Liver (tissue), 7 donors: ENCODE measurements at regions not wholly inside any gene's neighbourhood (a gene's known extent, or its start where the extent isn't known, plus 50 kb on each side); places are given as distances from the start of the nearest gene placed in this dataset.
A peak's percentile ranks its signal among the peaks of the same experiment; 100 is the strongest.
"Not testable (repeated sequence)": the region's sequence is repeated elsewhere in the genome, so short reads cannot be mapped to it uniquely, and the experiment has no call there.

ENCODE experiments used
- DNase-seq: peaks from one replicate; pipeline ENCODE4 v3.0.0-alpha.2; 2017; ENCODE audit warnings: low spot score
- H3K27ac ChIP-seq, 2 donors: one replicate each; pipeline ENCODE4 v1.7.0; 2013; ENCODE audit warnings: inconsistent platforms in 2 of 2, low read length in 2 of 2, control low read depth in 1 of 2, low read depth in 1 of 2, mild to moderate bottlenecking in 1 of 2
- H3K27me3 ChIP-seq, 4 donors: one replicate each; pipeline versions ENCODE4 v1.6.1 to v1.7.0; 2013; ENCODE audit warnings: low read length in 3 of 4, inconsistent platforms in 1 of 4, mild to moderate bottlenecking in 1 of 4, moderate library complexity in 1 of 4; ENCODE audit not compliant: control insufficient read depth in 4 of 4, insufficient read depth in 4 of 4
- H3K36me3 ChIP-seq, 4 donors: one replicate each; pipeline versions ENCODE4 v1.6.1 to v1.7.0; 2013; ENCODE audit warnings: low read length in 3 of 4, mild to moderate bottlenecking in 3 of 4, low read depth in 1 of 4, moderate library complexity in 1 of 4; ENCODE audit not compliant: control insufficient read depth in 4 of 4, insufficient read depth in 3 of 4
- H3K4me1 ChIP-seq, 4 donors: one replicate each; pipeline versions ENCODE4 v1.6.1 to v1.7.0; 2013; ENCODE audit warnings: low read length in 3 of 4, mild to moderate bottlenecking in 3 of 4, moderate library complexity in 1 of 4; ENCODE audit not compliant: control insufficient read depth in 4 of 4, insufficient read depth in 4 of 4
- H3K4me3 ChIP-seq, 3 donors: one replicate each; pipeline versions ENCODE4 v1.6.1 to v1.7.0; 2013; ENCODE audit warnings: low read length in 3 of 3, control low read depth in 1 of 3, low read depth in 1 of 3, mild to moderate bottlenecking in 1 of 3
- H3K9ac ChIP-seq, 2 donors: one replicate each; pipeline ENCODE4 v1.7.0; 2013; ENCODE audit warnings: low read length in 2 of 2, mild to moderate bottlenecking in 2 of 2, moderate library complexity in 2 of 2, control low read depth in 1 of 2, low read depth in 1 of 2
- H3K9me3 ChIP-seq, 4 donors: one replicate each; pipeline versions ENCODE4 v1.6.1 to v1.7.0; 2013; ENCODE audit warnings: low read length in 3 of 4; ENCODE audit not compliant: control insufficient read depth in 4 of 4
- FOXA1 ChIP-seq: IDR thresholded peaks from 2 replicates; pipeline ENCODE4 v1.6.1; 2016; ENCODE audit warnings: antibody characterized with exemption
- JUND ChIP-seq, 2 donors: IDR thresholded peaks; 2 replicates each; pipeline ENCODE4 v1.6.1; 2016; ENCODE audit warnings: antibody characterized with exemption in 2 of 2
- NR2F2 ChIP-seq: IDR thresholded peaks from 2 replicates; pipeline ENCODE4 v1.6.1; 2016; ENCODE audit warnings: antibody characterized with exemption
- RXRA ChIP-seq, 2 donors: IDR thresholded peaks; 2 replicates each; pipeline ENCODE4 v1.6.1; 2017 to 2018; ENCODE audit warnings: antibody characterized with exemption in 2 of 2, mild to moderate bottlenecking in 1 of 2
- SP1 ChIP-seq: IDR thresholded peaks from 2 replicates; pipeline ENCODE4 v1.6.1; 2018; ENCODE audit warnings: antibody characterized with exemption, mild to moderate bottlenecking
- WGBS: extraction: QIAGEN DNeasy Blood & Tissue Kit; methylation state at CpG from one replicate; pipeline ENCODE4 v1.1.7; 2013; 5-methylcytosine and 5-hydroxymethylcytosine counted together
- donor health status: healthy.
- donor health status: healthy.
- donor health status: healthy.
- donor health status: healthy.

GRCh38 chr16:88331989-88332920, 50.5 kb upstream of the ZNF469 start:
- no peak for DNase-seq
- H3K27me3 ChIP-seq = no peaks in the 10 kb centered on the region
- no peak overlapping the region for H3K9ac ChIP-seq
- no peak overlapping the region for H3K4me3 ChIP-seq
- peaks cover 0 to 2% (median 0%) of the 10 kb centered on the region in 4 donors for H3K4me1 ChIP-seq
- TF ChIP-seq FOXA1 (no peak), JUND (IDR thresholded peaks at IDR 0.05) (peak in 1 of 2 donors; percentile 77), RXRA (IDR thresholded peaks at IDR 0.05) (peak; percentile 11 to 60), NR2F2 (peak; percentile 70), SP1 (peak; percentile 14)
- H3K9me3 ChIP-seq = no peaks in the 10 kb centered on the region
- H3K36me3 ChIP-seq = no peaks in the 10 kb centered on the region
- H3K27ac ChIP-seq = peak overlapping the region in 1 of 2 donors; percentile 9
- WGBS = 75% methylated on average over 23 of the region's 23 CpGs

DNA sequence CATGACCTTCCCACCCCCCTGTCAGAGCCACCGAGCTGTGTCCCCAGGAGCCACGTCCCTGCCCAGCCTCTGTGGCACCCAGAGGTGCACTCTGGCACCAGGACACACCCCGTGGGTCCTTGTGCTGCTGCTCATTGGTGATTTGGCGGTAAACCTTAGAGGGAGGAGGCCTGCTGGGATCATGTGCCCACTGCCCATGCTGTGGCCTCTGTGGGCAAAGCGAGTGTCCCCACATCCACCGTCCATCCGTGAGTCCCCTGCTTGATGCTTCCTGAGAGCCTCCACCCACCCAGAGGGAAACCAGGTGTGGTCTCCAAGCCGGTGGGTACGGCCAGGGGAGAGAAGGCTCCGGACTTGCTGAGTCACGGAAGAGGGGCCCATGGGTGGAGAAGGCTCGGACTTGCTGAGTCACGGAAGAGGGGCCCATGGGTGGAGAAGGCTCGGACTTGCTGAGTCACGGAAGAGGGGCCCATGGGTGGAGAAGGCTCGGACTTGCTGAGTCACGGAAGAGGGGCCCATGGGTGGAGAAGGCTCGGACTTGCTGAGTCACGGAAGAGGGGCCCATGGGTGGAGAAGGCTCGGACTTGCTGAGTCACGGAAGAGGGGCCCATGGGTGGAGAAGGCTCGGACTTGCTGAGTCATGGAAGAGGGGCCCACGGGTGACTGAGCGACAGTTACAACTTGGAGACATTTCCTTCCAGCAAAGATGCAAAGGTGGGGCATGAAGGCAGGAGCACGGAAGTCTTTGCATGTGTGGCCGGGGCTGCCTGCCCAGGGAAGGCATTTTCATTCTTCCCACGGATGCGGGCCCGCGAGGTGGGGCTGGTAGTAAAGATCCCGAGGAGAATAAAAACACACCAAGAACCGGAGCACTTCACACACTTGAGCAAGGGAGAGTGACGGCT, 49.6 kb upstream of the ZNF469 start:
- not testable (repeated sequence) for DNase-seq, H3K27ac ChIP-seq, H3K9ac ChIP-seq, H3K4me3 ChIP-seq, H3K9me3 ChIP-seq, H3K4me1 ChIP-seq, H3K36me3 ChIP-seq, H3K27me3 ChIP-seq
- 76% methylated on average over 27 of the region's 33 CpGs for WGBS
